ENCODE measurements at regions not wholly inside any gene's neighbourhood (a gene's known extent, or its start where the extent isn't known, plus 50 kb on each side); places are given as distances from the start of the nearest gene placed in this dataset.

- TF ChIP-seq, protein P1, sequence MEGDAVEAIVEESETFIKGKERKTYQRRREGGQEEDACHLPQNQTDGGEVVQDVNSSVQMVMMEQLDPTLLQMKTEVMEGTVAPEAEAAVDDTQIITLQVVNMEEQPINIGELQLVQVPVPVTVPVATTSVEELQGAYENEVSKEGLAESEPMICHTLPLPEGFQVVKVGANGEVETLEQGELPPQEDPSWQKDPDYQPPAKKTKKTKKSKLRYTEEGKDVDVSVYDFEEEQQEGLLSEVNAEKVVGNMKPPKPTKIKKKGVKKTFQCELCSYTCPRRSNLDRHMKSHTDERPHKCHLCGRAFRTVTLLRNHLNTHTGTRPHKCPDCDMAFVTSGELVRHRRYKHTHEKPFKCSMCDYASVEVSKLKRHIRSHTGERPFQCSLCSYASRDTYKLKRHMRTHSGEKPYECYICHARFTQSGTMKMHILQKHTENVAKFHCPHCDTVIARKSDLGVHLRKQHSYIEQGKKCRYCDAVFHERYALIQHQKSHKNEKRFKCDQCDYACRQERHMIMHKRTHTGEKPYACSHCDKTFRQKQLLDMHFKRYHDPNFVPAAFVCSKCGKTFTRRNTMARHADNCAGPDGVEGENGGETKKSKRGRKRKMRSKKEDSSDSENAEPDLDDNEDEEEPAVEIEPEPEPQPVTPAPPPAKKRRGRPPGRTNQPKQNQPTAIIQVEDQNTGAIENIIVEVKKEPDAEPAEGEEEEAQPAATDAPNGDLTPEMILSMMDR (IDR thresholded peaks at IDR 0.05), result peak in 2 of 6 experiments; percentile 8 to 23
- TF ChIP-seq POLR2A (IDR thresholded peaks at IDR 0.05), result no peak
Measured at GRCh38 chr7:24381894-24382505, 98.0 kb downstream of the NPY start.
